Pons (tissue), 1 donor: ENCODE measurements at regions not wholly inside any gene's neighbourhood (a gene's known extent, or its start where the extent isn't known, plus 50 kb on each side); places are given as distances from the start of the nearest gene placed in this dataset.

ENCODE experiments used
- DNase-seq: peaks from one replicate; pipeline ENCODE4 v3.0.0-alpha.2; 2016; ENCODE audit warnings: low spot score

DNA sequence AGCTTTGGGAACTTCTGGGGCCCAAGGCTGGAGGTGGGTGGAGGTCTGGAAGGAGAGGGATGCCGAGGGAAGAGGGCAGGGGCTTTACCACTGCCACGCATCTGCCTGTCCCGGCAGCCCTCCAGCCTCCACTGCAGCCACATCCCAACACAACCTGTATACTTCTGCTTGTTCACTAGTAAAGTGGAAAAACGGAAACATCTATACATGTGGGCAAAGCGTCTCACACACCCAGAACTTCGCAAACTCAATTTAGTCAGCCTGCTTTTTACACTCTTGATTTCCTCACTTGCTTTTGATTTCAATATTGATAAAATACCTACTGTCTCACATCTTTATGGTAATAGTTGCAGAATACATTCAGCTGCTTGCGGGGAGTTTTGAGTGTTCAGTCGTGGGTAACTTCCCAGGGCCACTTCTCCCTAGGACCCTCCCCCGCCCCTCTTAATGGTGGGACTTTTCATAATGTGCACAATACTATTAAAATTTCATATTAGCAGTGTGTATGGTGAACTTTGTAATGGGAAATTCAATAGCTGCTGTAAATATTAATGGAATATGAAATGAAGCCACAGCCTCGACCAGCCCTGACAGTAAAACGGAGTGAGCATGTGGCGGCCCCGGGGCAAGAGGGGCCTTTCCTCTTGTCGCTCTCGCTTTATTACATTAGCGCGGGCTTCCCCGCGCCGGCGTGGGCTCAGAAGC, 85.2 kb downstream of the NR2F2 start:
- no peak for DNase-seq

DNA sequence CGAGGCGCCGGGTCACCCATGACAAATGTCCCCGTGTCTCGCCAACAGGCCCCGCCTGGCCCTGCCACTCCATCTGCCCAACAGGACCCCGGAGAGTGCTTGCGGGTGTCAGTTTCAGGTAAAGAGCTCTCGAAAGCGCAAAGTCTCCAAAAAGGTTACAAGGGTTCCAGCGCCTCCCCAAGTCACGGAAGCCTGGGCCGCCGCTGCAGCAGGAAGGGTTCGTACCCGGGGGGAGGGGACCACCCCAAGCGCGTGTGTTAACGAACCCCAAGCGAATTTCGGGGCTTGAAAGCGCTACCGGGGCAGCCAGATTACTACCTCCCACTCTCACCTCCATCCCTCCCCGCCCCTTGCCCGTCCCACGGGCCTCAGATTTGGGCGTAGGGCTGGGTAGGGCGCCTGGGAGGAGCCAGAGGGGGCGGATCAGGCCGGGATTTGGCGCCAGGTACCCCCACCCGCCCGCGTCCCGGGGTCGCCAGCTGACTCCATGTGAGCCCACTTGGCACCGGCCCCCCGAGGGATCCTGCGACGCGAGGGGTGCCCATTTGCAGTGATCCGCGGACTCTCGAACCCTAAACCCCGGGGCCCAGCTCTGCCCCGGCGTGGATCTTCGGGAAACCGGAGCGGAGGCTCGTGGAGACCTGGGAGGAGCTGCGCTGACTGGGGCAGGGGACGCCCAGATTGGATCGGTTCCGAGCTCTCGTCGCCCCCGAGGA, 85.9 kb downstream of the NR2F2 start:
- no peak for DNase-seq

DNA sequence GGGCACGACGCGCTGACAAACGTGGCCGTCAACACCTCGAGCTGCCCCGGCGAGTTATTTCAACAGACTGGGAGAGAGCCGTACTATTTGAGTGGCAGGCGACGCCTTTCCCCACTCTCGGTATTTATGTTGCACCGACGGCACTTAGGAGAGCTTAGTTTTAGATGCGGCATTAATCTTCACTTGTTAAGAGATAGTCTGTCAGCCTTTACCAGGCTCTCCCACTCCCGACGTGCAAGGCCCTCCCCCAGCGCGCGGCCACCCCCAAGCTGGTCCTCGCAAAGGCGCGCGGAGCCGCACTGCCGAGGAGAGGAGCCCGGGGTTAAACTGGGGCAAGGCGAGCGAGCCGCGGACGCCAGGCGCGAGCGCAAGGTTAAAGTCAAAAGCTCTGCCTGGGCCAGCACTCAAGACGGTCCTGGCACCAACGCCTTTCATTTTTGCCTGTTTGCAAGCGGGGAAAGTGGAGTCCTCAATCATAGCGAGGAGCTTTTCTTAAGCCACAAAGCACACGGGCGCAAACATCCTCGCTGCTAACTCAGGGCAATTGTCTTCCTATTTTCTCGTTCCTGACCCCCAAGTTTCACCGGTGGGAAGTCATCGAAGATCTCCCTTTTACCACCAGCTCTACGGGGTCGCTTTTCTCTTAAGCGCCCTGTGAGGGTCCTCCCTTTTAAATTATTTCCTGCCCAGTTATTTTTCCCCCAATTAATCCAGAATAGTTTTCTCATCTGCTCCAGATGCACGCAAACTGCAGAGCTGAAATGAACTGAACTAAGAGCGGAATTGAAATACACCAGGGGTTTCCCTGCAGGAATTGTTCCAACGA, 86.6 kb downstream of the NR2F2 start:
- DNase-seq = no peak

DNA sequence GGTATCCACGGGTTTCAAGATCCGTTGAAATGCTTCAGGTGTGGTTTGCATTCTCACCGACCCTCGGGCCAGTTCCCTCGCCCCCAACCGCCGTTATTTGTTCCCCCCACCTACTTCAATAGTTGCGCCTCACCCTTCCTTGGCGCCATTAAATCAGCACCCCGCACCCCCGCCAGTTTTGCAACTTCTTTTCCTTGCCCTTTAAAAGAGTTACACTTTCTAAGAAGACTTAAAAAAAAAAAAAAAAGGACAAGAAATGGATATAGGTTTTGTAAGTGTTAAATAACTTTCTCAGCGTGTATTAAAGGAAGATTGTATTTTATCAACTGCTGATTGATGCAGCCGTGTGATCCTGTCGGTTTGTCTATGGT, 87.2 kb downstream of the NR2F2 start:
- DNase-seq = no peak

DNA sequence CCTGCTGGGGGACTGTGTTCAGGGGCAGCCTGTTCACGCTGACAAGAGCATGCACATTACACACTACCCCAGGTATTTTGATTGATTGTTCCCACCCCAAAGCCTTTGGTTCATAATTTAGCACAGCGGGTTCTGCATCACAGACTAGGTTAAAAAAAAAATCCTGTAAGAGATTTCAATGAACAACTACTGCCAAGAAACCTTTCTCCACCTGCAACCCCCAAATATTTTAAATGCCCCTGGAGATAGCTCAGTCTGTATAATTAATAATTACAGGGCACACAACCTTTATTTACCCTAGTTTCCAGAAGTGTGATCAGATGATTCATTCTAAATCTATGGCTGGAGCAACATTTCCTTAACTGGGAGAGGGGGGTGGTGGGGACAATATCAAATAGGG, 87.6 kb downstream of the NR2F2 start:
- no peak for DNase-seq

DNA sequence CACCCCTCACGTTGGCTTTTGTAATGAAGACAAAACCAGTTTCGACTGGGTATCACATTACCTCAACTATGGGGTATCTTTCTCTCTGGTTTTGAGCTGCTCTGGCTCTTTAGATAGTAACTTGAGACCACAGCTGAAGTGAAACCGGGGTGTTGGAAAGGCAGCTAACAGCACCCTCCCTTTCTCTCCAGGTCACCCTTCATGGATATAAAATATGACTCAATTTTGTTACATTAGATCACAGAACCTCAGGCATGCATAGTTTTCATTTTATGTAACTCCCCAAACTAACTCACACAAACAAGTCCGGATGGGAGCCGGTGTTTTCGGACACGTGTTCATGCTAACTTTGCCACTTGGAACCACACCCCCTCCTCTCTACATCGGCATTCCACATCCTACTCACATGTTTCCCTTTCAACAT, 90.7 kb downstream of the NR2F2 start:
- DNase-seq = no peak

DNA sequence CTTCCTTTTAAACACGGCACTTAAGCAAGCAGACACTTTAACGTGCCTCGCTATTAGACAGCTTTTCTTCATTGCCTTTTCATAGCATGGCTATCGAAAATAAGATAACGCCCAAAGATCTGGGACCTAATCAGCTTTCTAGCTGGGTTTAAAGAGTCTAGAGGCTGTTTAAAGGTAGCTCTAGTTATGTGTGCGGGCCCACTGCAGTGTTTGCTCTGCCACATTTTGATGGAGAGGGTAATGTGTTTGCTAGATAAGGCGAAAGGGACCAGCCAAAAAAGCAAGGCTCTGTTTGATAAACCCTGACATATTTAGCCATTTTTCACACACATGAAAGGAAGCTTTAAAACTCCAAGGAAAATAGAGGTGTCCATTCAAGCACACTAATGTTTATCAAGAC, 91.6 kb downstream of the NR2F2 start:
- DNase-seq = no peak

DNA sequence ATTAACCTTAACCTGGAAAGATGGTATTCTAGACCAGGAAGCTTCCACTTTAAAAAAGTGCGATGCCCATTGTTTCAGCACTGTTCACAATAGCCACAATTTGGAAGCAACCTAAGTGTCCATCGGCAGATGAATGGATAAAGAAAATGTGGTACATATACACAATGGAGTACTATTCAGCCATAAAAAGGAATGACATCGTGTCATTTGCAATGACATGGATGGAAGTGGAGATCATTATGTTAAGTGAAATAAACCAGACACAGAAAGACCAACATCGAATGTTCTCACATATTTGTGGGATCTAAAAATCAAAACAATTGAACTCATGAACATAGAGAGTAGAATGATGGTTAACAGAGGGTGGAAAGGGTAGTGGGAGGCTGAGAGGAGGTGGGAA, 94.2 kb downstream of the NR2F2 start:
- DNase-seq = no peak

DNA sequence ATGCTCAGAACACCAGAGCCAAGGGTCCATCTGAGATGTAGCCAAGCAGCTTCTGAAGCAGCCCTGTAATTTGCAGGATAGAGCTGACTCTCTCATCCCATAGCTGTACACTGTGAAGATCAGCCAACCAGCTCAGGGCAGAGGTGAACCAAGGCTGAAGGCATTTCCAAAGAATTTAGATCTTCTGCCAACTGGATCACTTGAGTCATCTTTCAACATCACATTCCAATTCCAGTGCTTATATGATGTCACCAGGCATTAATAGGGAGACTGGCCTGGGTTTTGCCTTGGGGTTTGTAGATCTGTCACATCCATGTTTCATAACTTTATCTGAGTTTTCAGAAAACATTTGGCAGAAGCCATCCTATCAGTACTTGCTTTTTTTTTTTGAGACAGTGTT, 98.2 kb downstream of the NR2F2 start:
- DNase-seq = no peak

DNA sequence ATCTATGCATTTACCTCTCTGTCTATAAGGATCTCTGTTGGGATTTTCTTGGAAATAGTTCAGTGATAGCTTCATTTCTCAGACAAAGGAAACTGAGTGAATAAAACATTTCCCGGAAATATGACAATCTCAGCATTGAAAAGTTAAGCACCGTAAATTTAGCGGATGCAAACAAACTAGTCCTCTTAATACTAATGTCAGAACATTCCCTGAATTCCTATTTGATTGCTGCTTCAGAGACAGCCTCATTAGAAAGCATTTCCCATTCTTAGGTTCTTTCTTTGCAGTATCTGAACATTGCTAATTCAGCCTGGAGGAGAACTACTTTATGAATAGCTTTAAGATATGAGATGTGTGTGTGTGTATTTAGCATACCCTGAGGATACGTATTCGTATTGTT, 101.3 kb downstream of the NR2F2 start:
- no peak for DNase-seq

DNA sequence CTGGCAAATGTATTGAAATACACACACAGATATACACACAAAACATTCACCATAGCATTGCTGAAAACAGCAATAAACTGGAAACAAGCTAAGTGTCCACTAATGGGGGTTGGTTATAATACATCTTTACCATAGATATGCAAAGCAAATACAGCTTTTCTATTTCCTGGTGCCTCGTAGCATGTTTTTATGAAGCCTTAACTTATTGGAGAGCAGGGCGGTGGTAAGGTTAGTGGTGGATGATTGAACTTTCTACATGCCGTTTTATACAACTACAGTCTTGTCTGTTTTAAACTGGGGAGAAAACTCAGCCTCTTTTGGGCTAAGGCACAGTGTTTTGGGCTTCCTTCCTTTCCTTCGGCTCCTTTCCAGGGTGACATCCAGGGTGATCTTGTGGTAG, 104.5 kb downstream of the NR2F2 start:
- DNase-seq = no peak

DNA sequence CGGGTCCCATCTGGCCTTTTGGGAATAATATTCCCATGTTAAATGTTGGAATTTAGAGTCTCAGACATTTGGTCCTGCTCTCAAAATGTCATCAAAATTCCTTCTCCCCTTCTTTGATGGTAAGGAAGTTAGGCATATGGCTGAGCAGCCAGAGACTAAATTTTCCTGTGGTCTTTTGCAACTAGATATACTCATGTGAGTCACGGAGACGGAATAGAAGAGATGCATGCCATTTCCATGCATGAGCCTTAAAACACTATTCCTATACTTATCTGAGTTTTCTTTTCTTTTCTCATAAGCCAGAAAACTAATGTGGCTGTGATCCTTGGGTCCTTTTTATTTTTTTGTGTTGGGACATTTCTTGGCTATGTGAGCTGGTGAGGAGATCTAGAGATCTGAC, 105.3 kb downstream of the NR2F2 start:
- no peak for DNase-seq

DNA sequence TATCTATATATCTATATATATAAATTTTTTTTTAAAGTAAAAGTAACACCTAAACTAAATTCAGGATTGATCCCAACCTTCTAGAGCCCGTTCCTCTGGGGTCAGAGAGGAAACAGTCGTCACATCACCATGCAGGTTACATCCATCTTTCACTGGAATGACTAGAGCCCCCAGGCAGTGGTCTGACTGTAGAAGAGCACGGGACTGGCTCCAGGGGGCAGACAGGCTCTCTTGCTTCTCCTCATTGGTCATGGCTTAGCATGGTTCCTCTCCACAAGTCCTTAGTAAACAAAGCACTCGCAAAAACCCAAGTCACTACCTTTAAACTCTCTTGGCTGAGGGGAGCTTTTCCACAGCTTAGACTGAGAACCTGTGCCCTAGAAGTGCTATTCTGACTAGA, 110.5 kb downstream of the NR2F2 start:
- DNase-seq = no peak

DNA sequence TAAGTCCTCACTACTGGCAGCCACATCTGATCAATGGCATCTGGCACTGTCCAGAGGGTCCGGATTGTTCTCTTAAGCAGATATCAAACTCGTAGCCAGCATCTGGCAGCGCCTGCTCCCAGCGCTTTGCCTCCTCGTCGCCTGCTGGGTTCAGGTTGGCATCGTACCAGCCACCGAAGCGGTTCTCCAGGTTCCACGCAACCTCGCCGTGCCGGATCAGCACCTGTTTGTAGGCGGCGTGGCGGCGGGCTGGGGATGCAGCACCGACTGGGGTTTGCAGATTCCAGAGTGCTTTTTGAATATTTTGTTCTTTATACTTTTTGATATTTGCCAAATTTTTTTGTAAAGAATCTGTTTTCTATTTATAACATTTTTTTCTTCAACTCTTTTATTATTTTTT, 111.6 kb downstream of the NR2F2 start:
- no peak for DNase-seq

DNA sequence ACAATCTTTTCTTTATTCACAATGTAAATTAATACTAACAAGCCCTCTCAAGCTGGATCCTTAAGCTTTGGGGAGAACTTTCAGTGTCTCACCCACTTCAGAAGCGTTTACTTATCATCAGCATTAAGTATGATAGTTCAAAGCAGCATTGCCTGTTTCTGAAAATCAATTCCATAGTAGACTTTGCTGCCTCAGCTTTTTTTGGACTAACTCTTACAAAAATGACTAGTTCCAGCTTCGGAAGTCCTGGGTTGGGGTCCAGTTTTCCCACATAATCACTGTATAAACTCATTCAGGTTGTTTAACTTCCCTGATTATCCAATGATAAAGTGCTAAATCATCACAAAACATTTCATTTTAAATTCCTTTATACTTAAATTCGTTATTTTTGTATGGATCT, 114.4 kb downstream of the NR2F2 start:
- no peak for DNase-seq

DNA sequence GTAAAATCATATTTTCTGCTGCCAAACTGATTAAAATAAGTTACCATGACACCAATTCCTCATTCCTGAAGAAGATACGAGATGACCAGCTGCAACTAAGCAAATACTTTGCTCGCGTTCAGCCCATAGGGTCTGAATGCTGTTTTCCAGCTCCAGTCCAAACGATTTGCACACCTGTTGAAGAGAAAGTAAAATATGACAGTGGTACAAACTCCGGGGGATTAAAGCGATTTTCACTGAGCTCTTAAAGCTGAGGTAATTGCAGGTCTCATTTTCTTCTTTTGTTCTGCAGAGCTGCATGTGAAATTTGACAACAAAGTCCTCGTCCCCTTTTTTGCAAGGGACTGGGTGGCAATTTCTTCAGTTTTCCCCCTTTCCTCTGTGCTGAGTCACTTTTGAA, 118.4 kb downstream of the NR2F2 start:
- no peak for DNase-seq

DNA sequence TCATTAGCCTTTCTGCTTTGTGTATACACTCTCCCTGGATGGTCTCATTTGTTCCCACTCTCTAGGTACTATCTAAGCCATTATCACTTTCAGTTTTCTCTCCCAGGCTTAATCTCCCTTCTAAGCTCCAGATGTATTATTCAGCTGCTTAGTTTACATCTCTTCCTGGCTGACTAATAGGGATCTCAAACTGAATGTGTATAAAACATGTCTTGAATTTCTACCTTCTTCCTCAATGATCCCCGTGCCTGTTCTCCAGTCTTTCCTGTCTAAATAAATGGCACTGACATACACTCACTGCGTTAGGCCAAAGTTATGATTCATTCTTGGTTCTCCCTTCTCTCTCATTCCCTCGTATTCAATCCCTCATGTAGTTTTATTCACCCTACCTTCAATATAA, 127.3 kb downstream of the NR2F2 start:
- no peak for DNase-seq

DNA sequence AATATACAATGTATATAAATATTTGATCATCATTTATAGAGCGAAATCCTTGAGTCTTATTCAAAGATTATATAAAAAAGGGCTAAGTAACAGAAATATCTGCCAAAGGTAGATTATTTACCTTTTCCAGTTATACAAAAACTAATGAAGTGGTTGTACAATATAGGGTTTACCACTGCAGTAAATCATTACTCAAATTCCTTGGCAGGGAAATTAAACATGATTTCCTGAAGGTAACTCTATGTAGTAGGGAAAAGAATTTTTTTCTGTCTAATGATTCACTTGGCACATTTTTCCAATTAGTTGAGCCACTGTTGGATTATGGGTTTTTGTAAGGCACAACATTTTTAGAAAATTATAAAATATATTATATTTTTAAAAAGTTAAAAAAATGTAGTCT, 129.6 kb downstream of the NR2F2 start:
- DNase-seq = no peak

DNA sequence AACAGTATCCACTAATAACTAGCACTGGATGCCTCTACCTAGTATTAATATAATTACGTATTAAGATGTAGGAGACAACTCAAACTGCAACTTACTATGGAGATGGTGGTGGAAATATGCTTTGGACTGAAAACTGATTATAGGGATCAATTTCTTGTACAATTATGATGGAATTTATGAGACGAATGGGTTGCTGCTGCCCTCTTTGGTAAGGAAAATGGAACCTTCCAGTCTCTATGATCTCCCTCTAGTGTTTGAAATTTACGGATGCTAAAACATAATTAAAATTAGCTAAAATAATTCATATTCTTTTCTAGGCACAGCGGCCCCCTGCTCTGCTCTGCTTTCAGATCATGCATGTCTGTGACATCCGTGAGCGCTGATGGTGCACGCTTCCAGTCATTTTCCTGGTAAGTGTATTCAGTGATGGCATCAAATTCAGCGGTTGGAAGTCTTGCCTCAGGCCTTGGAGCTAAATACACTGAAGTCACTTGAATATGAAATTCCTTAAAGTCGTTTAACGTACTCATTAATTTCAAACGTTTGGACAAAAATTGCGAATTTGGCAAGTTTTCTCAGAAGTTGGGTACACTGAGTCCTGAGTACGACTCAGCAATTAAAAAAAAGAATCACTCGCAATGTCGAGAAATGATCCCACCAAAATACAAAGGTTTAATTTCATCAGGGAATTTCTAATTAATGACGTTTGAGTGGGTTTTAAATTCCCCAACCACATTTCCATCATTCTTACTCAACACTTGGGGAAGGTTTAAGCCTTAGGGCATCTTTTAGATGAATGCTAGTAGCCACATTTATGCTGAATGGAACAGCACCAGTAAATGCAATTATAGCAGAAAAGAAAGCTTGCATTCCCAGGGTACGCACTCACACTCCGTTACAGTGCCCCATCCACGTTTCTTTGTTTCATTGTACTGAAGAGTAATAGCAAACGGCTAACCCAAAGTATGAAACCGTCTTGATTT, 132.6 kb downstream of the NR2F2 start:
- DNase-seq = no peak

DNA sequence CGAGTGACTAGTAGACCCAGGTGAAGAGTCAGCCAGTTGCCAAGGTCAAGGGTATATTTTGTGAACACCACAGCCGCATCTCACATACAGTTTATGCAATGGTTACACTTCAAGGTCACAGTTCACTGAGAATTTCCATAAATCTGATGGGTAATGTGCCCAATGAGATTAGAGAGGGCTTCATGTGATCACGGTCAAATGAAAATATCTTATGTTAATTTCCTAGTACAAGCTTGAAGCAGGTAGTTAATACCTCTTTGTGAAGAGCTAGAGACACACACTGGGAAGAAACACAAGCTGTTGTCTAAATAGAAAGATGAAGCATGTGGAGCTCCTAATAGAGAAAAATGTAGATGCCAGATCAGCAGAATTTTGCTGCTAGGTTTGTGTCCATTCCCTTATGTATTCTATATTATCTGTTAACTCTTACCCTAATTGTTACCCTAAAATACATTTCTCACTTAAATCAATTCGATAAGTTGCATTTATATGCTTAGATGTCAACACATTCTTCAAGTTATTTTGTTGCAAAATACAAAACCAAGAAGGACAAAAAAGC, 136.0 kb downstream of the NR2F2 start:
- DNase-seq = no peak

DNA sequence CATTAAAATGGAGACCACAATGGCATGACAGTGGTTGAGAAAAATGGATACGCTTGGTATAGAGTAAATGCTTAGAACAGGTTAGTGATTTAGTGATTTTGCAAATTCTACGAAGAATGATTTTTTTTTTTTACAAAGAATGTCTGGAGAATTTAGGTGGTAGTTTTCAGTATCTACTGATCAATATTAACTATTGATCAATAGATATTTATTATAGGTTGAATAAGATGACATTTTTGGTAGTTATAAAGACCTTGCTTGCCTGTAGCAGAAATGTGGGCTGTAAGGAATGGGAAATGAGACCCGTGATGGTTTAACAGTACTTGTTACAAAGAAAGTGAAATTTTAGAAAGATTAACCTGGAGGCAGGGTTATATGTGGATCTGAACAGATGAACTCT, 137.5 kb downstream of the NR2F2 start:
- no peak for DNase-seq
